GM18870 (cell line): ENCODE measurements at regions not wholly inside any gene's neighbourhood (a gene's known extent, or its start where the extent isn't known, plus 50 kb on each side); places are given as distances from the start of the nearest gene placed in this dataset.

Experiments used
- ATAC-seq: cut with Tn5 transposase; IDR thresholded peaks from one replicate; pipeline ENCODE4 v1.9.1; 2021; ENCODE audit warnings: moderate library complexity; ENCODE audit not compliant: unreplicated experiment

- no peak for ATAC-seq
Observed at GRCh38 chr3:5788496-5788895, 601.0 kb downstream of the EDEM1 start.

- ATAC-seq, result no peak
Observed at GRCh38 chr3:5791558-5791957, 604.1 kb downstream of the EDEM1 start.

- ATAC-seq, result no peak
Observed at GRCh38 chr3:5796541-5796940, 609.0 kb downstream of the EDEM1 start.

GRCh38 chr3:5798809-5799208 lies 611.3 kb downstream of the EDEM1 start:
- no peak for ATAC-seq

GRCh38 chr3:5799398-5799797 lies 611.9 kb downstream of the EDEM1 start:
- no peak for ATAC-seq

- ATAC-seq, result no peak
Observed at GRCh38 chr3:5800965-5801364, 613.5 kb downstream of the EDEM1 start.

- no peak for ATAC-seq
Observed at GRCh38 chr3:5806192-5806591, 618.7 kb downstream of the EDEM1 start.

- no peak for ATAC-seq
Observed at GRCh38 chr3:5809586-5810246, 622.2 kb downstream of the EDEM1 start.

GRCh38 chr3:5811016-5811415 lies 623.5 kb downstream of the EDEM1 start:
- no peak for ATAC-seq

- no peak for ATAC-seq
Observed at GRCh38 chr3:5813521-5813920, 626.0 kb downstream of the EDEM1 start.

- no peak for ATAC-seq
Observed at GRCh38 chr3:5822843-5823242, 635.3 kb downstream of the EDEM1 start.

- no peak for ATAC-seq
Observed at GRCh38 chr3:5826467-5826866, 639.0 kb downstream of the EDEM1 start.

GRCh38 chr3:5828251-5828650 lies 640.7 kb downstream of the EDEM1 start:
- ATAC-seq, result no peak

- no peak for ATAC-seq
Observed at GRCh38 chr3:5840056-5840455, 652.5 kb downstream of the EDEM1 start.

GRCh38 chr3:5841599-5841998 lies 654.1 kb downstream of the EDEM1 start:
- ATAC-seq, result no peak

- no peak for ATAC-seq
Observed at GRCh38 chr3:5846261-5846660, 658.8 kb downstream of the EDEM1 start.

GRCh38 chr3:5861151-5861550 lies 673.6 kb downstream of the EDEM1 start:
- no peak for ATAC-seq

- ATAC-seq, result no peak
Observed at GRCh38 chr3:5874931-5875341, 687.4 kb downstream of the EDEM1 start.

- no peak for ATAC-seq
Observed at GRCh38 chr3:5888851-5889250, 701.3 kb downstream of the EDEM1 start.

- ATAC-seq, result no peak
Observed at GRCh38 chr3:5889374-5889773, 701.9 kb downstream of the EDEM1 start.

GRCh38 chr3:5891711-5892110 lies 704.2 kb downstream of the EDEM1 start:
- no peak for ATAC-seq

GRCh38 chr3:5898106-5898505 lies 710.6 kb downstream of the EDEM1 start:
- no peak for ATAC-seq

- no peak for ATAC-seq
Observed at GRCh38 chr3:5899014-5899761, 711.7 kb downstream of the EDEM1 start.
